ENCODE measurements at regions not wholly inside any gene's neighbourhood (a gene's known extent, or its start where the extent isn't known, plus 50 kb on each side); places are given as distances from the start of the nearest gene placed in this dataset.

- TF ChIP-seq CTCF (IDR thresholded peaks at IDR 0.05), result no peak
- no peak for ATAC-seq (ENCODE audit: low FRiP score)
- DNase-seq (ENCODE audit: low spot score), result no peak
Observed at GRCh38 chr6:85118652-85119235, 331.1 kb upstream of the NT5E start.

- DNase-seq (ENCODE audit: low spot score) (no peak), ATAC-seq (ENCODE audit: low FRiP score) (no peak)
- TF ChIP-seq CTCF (IDR thresholded peaks at IDR 0.05), result no peak
Observed at GRCh38 chr6:85118233-85118632, 331.6 kb upstream of the NT5E start.

- ATAC-seq (ENCODE audit: low FRiP score) (peak; percentile 51), DNase-seq (ENCODE audit: low spot score) (no peak)
- TF ChIP-seq CTCF (IDR thresholded peaks at IDR 0.05), result no peak
Observed at GRCh38 chr6:85116475-85116874, 333.4 kb upstream of the NT5E start.

GRCh38 chr6:85115876-85116275 is 334.0 kb upstream of the NT5E start:
- no peak for DNase-seq (ENCODE audit: low spot score)
- ATAC-seq (ENCODE audit: low FRiP score), result no peak
- TF ChIP-seq CTCF (IDR thresholded peaks at IDR 0.05), result no peak

- ATAC-seq (ENCODE audit: low FRiP score), result no peak
- no peak for TF ChIP-seq CTCF (IDR thresholded peaks at IDR 0.05)
- DNase-seq (ENCODE audit: low spot score), result no peak
Observed at GRCh38 chr6:85115376-85115775, 334.5 kb upstream of the NT5E start.

- ATAC-seq (ENCODE audit: low FRiP score) (no peak), DNase-seq (ENCODE audit: low spot score) (no peak)
- no peak for TF ChIP-seq CTCF (IDR thresholded peaks at IDR 0.05)
Observed at GRCh38 chr6:85114581-85114935, 335.3 kb upstream of the NT5E start.

GRCh38 chr6:85113934-85114580 is 335.8 kb upstream of the NT5E start:
- no peak for TF ChIP-seq CTCF (IDR thresholded peaks at IDR 0.05)
- ATAC-seq (ENCODE audit: low FRiP score) (no peak), DNase-seq (ENCODE audit: low spot score) (no peak)
